ENCODE measurements at regions not wholly inside any gene's neighbourhood (a gene's known extent, or its start where the extent isn't known, plus 50 kb on each side); places are given as distances from the start of the nearest gene placed in this dataset.

DNA sequence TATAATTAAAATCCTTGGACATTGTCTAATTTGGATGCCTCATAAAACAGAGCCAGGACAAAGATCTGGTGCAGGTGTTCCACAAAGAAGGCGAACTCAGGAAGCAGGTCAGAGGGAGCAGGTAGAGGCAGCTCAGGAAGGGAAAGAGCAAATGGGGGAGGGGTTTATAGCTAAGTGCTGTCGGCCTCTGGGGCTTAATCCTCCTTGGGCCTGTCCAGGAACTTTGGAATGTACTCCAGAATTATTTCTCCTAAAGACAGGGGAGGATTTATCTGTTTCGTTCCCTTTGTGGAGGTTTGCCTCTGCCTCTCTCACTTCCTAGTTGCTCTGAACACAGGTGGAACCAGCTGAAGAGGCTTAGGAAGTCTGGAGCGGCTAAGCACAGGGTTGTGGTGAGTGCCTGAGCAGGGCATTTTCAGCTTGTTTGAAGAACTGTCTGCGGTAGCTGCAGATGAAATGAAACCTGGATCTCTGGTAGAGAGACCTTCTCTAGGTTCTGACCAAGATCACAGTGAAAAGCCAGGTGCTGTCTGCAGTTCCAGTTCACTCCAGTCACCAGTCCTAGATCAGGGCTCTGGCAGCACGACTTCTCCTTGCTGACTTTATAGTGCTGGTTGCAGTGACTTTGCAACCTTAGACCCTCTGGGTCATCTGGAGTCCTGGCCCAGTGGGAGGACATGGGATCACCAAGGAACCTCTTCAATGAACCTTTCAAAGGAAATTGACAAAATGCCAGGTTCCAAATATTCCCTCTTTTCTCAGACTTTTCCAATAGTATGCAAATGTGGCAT, 519.2 kb downstream of the PCDH10 start:
- H3K27me3 Mint-ChIP-seq = no peaks in the 10 kb centered on the region
- H3K36me3 Mint-ChIP-seq (ENCODE audit: low read depth) = no peaks in the 10 kb centered on the region
- no peak overlapping the region for H3K27ac Mint-ChIP-seq
- H3K4me3 Mint-ChIP-seq = no peak overlapping the region
- DNase-seq (no peak), ATAC-seq (no peak)
- H3K9me3 Mint-ChIP-seq = peaks cover 8% of the 10 kb centered on the region
- H3K4me1 Mint-ChIP-seq = no peaks in the 10 kb centered on the region

DNA sequence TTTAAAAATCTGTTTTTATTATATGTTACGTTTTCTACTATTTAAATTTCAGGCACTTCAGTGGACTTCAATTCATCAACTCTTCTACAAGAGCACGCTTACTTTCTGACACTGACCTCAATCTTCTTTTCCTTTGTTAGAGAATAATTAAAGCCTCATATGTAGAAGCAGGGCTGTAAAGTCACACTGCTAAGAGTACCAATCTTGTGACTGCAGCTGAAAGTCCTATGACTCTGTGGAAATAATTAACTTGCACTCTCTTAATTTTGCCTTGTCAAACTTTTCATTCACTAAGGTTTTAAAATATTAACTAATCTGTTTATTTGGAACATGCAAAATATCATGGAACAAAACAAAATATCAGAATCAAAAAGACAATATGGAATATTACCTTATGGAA, 498.1 kb downstream of the PCDH10 start:
- Mint-ChIP-seq H3K36me3 (ENCODE audit: low read depth) (no peaks in the 10 kb centered on the region), H3K4me1 (no peaks in the 10 kb centered on the region), H3K27ac (no peak overlapping the region), H3K27me3 (no peaks in the 10 kb centered on the region), H3K4me3 (no peak overlapping the region), H3K9me3 (peaks cover 5% of the 10 kb centered on the region)
- no peak for DNase-seq
- no peak for ATAC-seq

DNA sequence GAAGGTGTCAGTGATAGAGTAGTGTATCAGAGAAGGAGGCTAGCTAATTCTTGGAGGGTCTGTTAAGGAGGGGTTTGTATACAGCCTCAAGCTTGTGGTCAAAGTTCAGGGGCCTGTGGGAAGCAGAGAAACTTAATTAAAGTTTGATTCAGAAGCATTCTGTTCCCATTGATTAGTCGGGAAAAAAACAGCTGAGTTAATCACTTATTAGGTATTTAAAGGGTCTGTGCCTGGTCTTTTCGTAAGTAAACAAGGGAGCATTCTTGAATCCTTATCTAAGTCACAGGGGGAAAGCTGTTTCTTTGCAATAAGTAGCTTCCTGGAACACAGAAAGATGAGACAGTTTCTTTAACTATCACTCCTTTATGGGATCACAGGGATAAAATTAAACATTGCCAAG, 492.1 kb downstream of the PCDH10 start:
- ATAC-seq (no peak), DNase-seq (no peak)
- Mint-ChIP-seq H3K9me3 (no peaks in the 10 kb centered on the region), H3K27ac (no peak overlapping the region), H3K36me3 (ENCODE audit: low read depth) (no peaks in the 10 kb centered on the region), H3K4me1 (no peaks in the 10 kb centered on the region), H3K4me3 (no peak overlapping the region), H3K27me3 (no peaks in the 10 kb centered on the region)

DNA sequence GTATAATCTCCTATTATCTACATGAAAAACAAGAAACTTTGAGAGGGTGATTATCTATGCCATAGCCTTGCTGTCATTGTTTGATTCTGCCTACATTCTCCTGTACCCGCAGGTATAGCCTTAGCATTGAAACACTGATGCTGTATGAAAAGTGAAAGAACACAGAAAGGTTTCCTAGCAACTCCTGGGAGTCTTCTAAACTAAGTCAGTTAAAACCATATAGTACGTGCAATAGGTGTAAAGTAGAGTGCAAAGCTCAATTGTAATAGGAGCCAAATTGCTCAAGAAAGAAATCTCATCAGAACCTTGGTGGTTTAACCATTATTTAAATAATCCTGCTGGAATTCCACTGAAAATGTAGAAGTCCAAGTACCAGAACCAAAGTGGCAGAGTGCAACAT, 489.7 kb downstream of the PCDH10 start:
- Mint-ChIP-seq H3K4me1 (no peaks in the 10 kb centered on the region), H3K27ac (no peak overlapping the region)

DNA sequence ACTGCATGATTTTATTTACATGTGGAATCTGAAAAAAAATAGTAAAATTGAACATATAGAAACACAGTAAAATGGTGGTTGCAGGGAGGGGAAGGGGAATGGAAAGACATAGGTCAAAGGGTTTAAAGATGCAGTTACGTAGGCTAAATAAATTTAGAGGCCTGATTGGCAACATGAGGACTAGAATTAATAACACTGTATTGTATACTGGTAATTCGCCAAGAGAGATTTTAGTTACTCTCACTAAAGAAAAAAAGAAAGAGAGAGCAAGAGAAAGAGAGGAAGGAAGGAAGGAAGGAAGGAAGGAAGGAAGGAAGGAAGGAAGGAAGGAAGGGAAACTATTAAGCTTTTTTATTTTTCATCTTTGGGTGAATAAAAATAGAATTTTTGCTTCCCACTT, 488.1 kb downstream of the PCDH10 start:
- H3K36me3 Mint-ChIP-seq (ENCODE audit: low read depth) = no peaks in the 10 kb centered on the region
- DNase-seq (no peak), ATAC-seq (no peak)
- H3K27ac Mint-ChIP-seq = no peak overlapping the region
- no peaks in the 10 kb centered on the region for H3K4me1 Mint-ChIP-seq
- H3K4me3 Mint-ChIP-seq = no peak overlapping the region
- peaks cover 3% of the 10 kb centered on the region for H3K9me3 Mint-ChIP-seq
- H3K27me3 Mint-ChIP-seq = no peaks in the 10 kb centered on the region

More for the DNA sequence above, 489.7 kb downstream of the PCDH10 start:
- no peak for DNase-seq
- no peak overlapping the region for H3K4me3 Mint-ChIP-seq
- ATAC-seq = no peak
- peaks cover 3% of the 10 kb centered on the region for H3K9me3 Mint-ChIP-seq
- no peaks in the 10 kb centered on the region for H3K36me3 Mint-ChIP-seq (ENCODE audit: low read depth)
- H3K27me3 Mint-ChIP-seq = no peaks in the 10 kb centered on the region

DNA sequence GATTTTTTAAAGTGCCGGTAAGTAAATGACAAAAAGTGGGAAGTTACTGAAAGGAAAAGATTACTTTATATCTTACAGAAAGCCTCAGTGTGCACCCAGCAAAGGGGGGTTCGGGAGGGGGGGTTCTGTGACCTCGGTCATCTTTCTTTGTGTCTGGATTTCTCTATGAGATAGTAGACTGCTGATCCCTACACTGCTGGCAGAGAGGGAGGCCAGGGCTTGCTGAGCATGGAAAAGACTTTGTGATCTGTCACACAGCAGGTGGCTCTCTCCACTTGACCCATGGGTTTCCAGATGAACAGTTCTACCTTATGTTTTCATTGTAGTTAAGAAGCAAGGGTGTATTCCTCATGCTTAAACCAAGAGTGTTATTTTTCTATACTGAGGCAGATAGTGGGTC, 475.6 kb downstream of the PCDH10 start:
- no peaks in the 10 kb centered on the region for H3K27me3 Mint-ChIP-seq
- no peaks in the 10 kb centered on the region for H3K4me1 Mint-ChIP-seq
- no peaks in the 10 kb centered on the region for H3K36me3 Mint-ChIP-seq (ENCODE audit: low read depth)
- ATAC-seq (no peak), DNase-seq (no peak)
- no peak overlapping the region for H3K4me3 Mint-ChIP-seq
- H3K27ac Mint-ChIP-seq = no peak overlapping the region
- H3K9me3 Mint-ChIP-seq = peaks cover 12% of the 10 kb centered on the region

DNA sequence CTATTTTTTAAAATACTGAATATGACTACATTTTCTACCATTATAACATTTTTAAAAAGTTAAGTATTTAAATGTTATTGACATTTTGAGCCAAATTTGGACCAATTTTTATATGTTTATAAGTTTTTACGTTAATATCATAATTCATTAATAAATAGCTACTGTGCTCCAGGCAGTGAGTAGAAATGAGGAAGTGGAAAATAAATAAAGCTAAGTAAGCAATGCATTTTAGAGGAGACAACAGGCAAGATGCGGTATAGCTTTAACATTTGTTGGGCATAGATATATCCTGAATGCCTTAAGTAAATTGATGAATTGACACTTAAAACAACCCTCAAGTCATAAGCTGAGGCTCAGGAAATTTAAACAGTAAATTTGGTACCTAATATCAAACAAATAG, 474.8 kb downstream of the PCDH10 start:
- no peak for ATAC-seq
- H3K4me3 Mint-ChIP-seq = no peak overlapping the region
- no peaks in the 10 kb centered on the region for H3K27me3 Mint-ChIP-seq
- H3K27ac Mint-ChIP-seq = no peak overlapping the region
- no peaks in the 10 kb centered on the region for H3K4me1 Mint-ChIP-seq
- no peaks in the 10 kb centered on the region for H3K36me3 Mint-ChIP-seq (ENCODE audit: low read depth)
- peaks cover 6% of the 10 kb centered on the region for H3K9me3 Mint-ChIP-seq
- no peak for DNase-seq

DNA sequence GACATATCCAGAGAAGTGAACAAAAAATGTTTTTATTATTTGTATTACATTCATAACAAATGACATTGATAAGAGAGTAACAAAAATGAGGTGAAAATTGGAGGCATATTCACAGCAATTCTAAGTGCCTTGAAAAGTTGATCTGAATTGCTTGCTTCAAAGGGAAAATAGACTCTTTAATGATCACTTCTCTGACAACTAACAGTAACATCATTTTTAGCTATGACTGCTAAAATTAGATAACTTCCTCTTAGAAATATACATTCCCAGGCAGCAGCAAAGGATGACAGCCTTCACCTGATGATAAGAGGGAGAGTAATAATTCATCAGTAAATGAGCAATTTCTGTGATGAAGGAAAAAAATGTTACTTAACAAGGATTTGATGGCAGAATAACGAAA, 472.5 kb downstream of the PCDH10 start:
- H3K27ac Mint-ChIP-seq = no peak overlapping the region
- H3K27me3 Mint-ChIP-seq = no peaks in the 10 kb centered on the region
- H3K9me3 Mint-ChIP-seq = peaks cover 4% of the 10 kb centered on the region
- H3K36me3 Mint-ChIP-seq (ENCODE audit: low read depth) = no peaks in the 10 kb centered on the region
- no peaks in the 10 kb centered on the region for H3K4me1 Mint-ChIP-seq
- no peak for ATAC-seq
- DNase-seq = no peak
- H3K4me3 Mint-ChIP-seq = no peak overlapping the region

DNA sequence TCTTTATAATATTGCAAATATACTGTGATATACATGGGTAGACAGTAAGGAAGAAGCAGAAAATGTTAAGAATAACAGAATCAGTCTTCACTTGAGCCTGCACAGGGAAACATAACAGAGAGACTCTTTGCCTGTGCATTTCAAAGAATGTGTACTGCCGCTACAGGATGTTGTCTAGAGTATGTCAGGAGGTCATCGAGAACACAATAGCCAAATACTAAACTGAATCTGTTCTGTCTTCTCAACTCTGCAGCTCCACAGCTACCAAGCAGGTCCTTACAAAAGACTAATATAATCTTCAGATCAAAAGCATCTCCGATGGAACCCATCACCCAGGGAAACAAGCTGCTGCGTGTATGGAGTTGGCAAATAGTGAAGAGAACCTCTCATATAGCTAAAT, 471.5 kb downstream of the PCDH10 start:
- Mint-ChIP-seq H3K27me3 (no peaks in the 10 kb centered on the region), H3K4me3 (no peak overlapping the region), H3K4me1 (no peaks in the 10 kb centered on the region), H3K9me3 (peaks cover 4% of the 10 kb centered on the region), H3K27ac (no peak overlapping the region), H3K36me3 (ENCODE audit: low read depth) (no peaks in the 10 kb centered on the region)
- DNase-seq (no peak), ATAC-seq (no peak)

DNA sequence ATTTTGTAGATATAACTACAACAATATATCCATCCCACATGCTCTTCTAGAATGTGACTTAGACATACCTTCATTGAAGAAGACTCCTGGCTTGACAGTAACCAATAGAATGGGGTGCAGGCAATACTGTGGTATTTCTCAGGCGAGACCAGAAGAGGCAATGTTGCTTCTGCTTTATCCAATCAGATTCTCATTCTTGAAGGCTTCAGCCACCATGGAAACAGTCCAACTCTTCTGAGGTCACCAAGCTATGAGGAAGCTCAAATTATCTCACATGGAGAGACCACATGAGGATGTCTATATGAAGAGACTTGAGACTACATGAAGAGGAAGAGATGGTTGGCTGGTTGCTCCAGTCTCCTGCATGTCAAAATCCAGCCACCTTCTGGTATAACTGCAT, 469.9 kb downstream of the PCDH10 start:
- DNase-seq = no peak

DNA sequence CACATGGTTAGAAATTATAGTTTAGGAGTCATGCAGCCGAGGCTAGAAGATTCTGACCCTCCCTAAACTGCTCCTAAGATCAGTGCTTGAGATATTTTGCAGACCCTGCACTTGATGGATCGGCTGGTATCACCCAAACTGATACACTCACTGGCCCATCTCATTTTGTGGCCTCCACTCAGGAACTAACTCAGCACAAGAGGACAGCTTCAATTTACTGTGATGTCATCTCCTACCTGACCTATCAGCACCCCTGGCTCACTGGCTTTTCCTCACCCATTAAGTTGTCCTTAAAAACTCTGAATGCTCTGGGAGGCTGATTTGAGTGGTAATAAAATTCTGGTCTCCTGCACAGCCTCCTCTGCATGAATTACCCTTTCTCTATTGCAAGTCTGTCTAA, 450.9 kb downstream of the PCDH10 start:
- Mint-ChIP-seq H3K36me3 (ENCODE audit: low read depth) (no peaks in the 10 kb centered on the region), H3K4me3 (no peak overlapping the region), H3K27me3 (no peaks in the 10 kb centered on the region), H3K27ac (no peak overlapping the region), H3K9me3 (peaks cover 4% of the 10 kb centered on the region), H3K4me1 (no peaks in the 10 kb centered on the region)
- DNase-seq (no peak), ATAC-seq (no peak)

More for the DNA sequence above, 469.9 kb downstream of the PCDH10 start:
- H3K27ac Mint-ChIP-seq = no peak overlapping the region
- no peaks in the 10 kb centered on the region for H3K4me1 Mint-ChIP-seq
- H3K36me3 Mint-ChIP-seq (ENCODE audit: low read depth) = no peaks in the 10 kb centered on the region
- no peaks in the 10 kb centered on the region for H3K27me3 Mint-ChIP-seq
- ATAC-seq = no peak
- H3K4me3 Mint-ChIP-seq = no peak overlapping the region
- H3K9me3 Mint-ChIP-seq = peaks cover 4% of the 10 kb centered on the region

DNA sequence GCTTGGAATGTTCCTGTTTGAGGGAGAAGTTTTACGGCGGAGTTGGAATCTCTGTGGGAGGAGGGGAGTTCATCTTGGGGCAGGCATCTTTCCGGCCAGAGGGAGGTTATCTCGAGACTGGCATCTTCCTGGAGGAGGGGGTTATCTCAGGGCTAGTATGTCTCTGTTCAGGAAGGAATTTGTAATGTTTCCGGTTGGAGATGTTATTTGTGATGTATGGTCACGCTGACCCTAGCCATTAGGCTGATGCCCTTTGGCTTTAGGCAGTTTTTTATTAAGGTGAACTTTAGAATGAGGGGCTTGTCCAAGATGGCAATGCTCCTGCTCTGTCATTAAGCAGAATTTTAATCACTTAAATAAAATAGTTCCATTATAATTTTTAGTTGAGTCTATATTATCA, 449.7 kb downstream of the PCDH10 start:
- Mint-ChIP-seq H3K27me3 (no peaks in the 10 kb centered on the region), H3K4me1 (no peaks in the 10 kb centered on the region), H3K36me3 (ENCODE audit: low read depth) (no peaks in the 10 kb centered on the region), H3K4me3 (no peak overlapping the region), H3K9me3 (peaks cover 4% of the 10 kb centered on the region), H3K27ac (no peak overlapping the region)
- DNase-seq (no peak), ATAC-seq (no peak)

DNA sequence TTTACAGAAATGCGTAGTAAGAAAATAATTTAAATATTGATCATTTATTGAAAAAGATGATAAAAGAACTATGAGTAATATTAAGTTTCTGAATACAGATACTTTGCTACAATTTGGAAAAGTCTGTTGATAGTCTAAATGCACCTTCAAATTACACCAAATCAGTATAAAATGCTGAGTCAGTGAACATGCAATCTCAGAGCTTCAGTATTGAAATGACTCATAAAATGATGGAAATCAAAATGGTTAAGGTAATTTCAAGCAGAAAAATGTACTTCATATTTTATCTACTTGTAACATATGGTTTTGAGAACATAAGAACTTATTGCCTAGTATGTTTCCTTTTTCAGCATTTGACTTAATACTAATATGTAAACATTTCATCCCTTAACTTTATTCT, 448.2 kb downstream of the PCDH10 start:
- Mint-ChIP-seq H3K27me3 (no peaks in the 10 kb centered on the region), H3K4me3 (no peak overlapping the region), H3K4me1 (no peaks in the 10 kb centered on the region), H3K27ac (no peak overlapping the region), H3K36me3 (ENCODE audit: low read depth) (no peaks in the 10 kb centered on the region), H3K9me3 (peaks cover 4% of the 10 kb centered on the region)
- DNase-seq (no peak), ATAC-seq (no peak)

DNA sequence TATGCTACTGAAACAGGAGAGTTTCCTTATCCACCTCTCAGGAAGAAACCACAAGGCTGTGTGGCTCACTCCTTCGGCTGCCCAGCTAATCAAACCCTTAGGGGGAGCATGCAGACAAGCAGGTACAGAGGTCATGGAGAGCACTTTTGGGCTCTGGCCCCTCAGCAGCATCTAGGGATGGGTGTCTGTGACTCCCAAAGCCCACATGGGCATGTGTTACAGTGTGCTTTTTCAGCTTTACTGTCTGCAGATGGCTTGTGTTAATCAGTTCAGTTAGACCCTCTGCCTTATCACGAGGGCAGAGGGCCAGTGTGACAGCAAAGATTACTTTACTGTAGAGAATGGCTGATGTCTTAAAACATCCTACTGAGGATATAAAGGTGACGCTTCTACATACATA, 447.4 kb downstream of the PCDH10 start:
- Mint-ChIP-seq H3K4me1 (no peaks in the 10 kb centered on the region), H3K27me3 (no peaks in the 10 kb centered on the region), H3K9me3 (peaks cover 4% of the 10 kb centered on the region), H3K4me3 (no peak overlapping the region), H3K27ac (no peak overlapping the region), H3K36me3 (ENCODE audit: low read depth) (no peaks in the 10 kb centered on the region)
- DNase-seq = no peak
- ATAC-seq = no peak

DNA sequence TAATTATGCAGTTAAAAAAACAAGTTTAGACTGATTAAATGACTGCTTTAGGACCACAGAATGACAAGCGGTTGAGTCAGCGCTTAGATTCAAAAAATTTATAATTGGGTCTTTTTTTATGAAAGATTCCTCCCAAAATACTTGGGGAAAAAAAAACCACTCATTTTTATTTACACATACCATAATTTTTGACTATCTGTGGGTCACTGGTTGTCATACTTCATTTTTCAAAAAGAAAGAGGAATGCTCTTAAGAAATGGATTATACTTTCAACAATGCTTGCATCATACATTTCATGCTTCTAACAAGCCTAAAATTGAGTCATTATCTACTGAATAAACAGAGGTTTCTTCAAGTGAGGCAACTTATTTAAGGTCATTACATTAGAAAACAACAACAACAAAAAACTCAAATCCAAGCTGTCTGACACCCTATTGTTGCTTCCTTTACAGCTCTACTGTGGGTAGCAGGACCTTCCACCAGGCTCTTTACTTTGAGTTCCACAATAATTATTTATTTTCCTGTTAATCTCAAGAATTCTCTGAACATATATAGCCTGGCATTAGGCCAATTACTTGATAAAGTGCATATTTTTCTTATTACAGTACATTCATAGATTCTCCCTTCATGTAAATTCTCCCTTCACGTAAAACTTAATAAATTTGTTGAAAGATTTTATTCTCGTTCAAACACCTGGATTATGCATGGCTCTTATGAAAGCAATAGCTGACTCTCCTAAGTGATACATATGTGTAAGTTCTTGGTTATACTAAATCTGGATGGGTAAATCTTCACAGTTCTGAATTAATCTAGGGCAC, 445.5 kb downstream of the PCDH10 start:
- Mint-ChIP-seq H3K4me3 (no peak overlapping the region), H3K36me3 (ENCODE audit: low read depth) (no peaks in the 10 kb centered on the region), H3K27ac (no peak overlapping the region), H3K27me3 (no peaks in the 10 kb centered on the region), H3K4me1 (no peaks in the 10 kb centered on the region), H3K9me3 (peaks cover 4% of the 10 kb centered on the region)
- ATAC-seq (no peak), DNase-seq (no peak)

All from activated naive CD8-positive, alpha-beta T cell treated with anti-CD3 and anti-CD28 coated beads, Interleukin-2, amount 50 U/mL, for 24 hours (primary cell).